SK-N-SH (cell line): ENCODE measurements at regions not wholly inside any gene's neighbourhood (a gene's known extent, or its start where the extent isn't known, plus 50 kb on each side); places are given as distances from the start of the nearest gene placed in this dataset.

Experiments
- CHD2 ChIP-seq: fragments of 150-350 bp; IDR thresholded peaks from 2 replicates; pipeline ENCODE4 v1.6.1; 2018; ENCODE audit warnings: low read length; ENCODE audit not compliant: partially characterized antibody
- CTCF ChIP-seq: fragments of 200-600 bp; sonication (generic); IDR thresholded peaks from 2 replicates; pipeline ENCODE4 v1.6.1; 2017; ENCODE audit warnings: antibody characterized with exemption, mild to moderate bottlenecking, moderate library complexity
- ELF1 ChIP-seq: IDR thresholded peaks from 2 replicates; pipeline ENCODE4 v1.4.0; 2012
- EP300 ChIP-seq, 2 experiments: IDR thresholded peaks; 2 replicates each; pipeline versions ENCODE4 v1.4.0 to v1.6.1; 2012; ENCODE audit warnings: borderline replicate concordance in 1 of 2, low read depth in 1 of 2, low read length in 1 of 2
- EZH2phosphoT487 ChIP-seq: fragments of 200-600 bp; sonication (generic); IDR thresholded peaks from 2 replicates; pipeline ENCODE4 v1.6.1; 2017; ENCODE audit warnings: low read depth, mixed run types, mild to moderate bottlenecking, antibody characterized with exemption, moderate library complexity, borderline replicate concordance
- FOXM1 ChIP-seq: IDR thresholded peaks from 2 replicates; pipeline ENCODE4 v1.4.0; 2012; ENCODE audit warnings: low read depth, mild to moderate bottlenecking
- JUND ChIP-seq: IDR thresholded peaks from 2 replicates; pipeline ENCODE4 v1.4.0; 2012
- POLR2AphosphoS5 ChIP-seq: IDR thresholded peaks from 2 replicates; pipeline ENCODE4 v1.6.1; 2012; ENCODE audit warnings: low read depth, low read length
- RAD21 ChIP-seq: IDR thresholded peaks from 2 replicates; pipeline ENCODE4 v1.6.1; 2012; ENCODE audit warnings: mild to moderate bottlenecking, low read length
- RFX5 ChIP-seq: IDR thresholded peaks from 2 replicates; pipeline ENCODE4 v1.6.1; 2012; ENCODE audit warnings: mild to moderate bottlenecking, improper control_type of control experiment, low read length
- SMC3 ChIP-seq: IDR thresholded peaks from 2 replicates; pipeline ENCODE4 v1.6.1; 2012; ENCODE audit warnings: low read depth, low read length, improper control_type of control experiment
- TAF1 ChIP-seq: IDR thresholded peaks from 2 replicates; pipeline ENCODE4 v1.6.1; 2012; ENCODE audit warnings: low read depth, mild to moderate bottlenecking, low read length, moderate library complexity, borderline replicate concordance
- YY1 ChIP-seq: IDR thresholded peaks from 2 replicates; pipeline ENCODE4 v1.4.0; 2012; ENCODE audit warnings: low read depth, mild to moderate bottlenecking

- no peak for TF ChIP-seq ELF1
- TF ChIP-seq EP300 (IDR thresholded peaks at IDR 0.05; ENCODE audit: borderline replicate concordance in 1 of 2, low read depth in 1 of 2, low read length in 1 of 2), result no peak
- TF ChIP-seq CHD2, result no peak
- no peak for TF ChIP-seq CTCF
- TF ChIP-seq TAF1, result no peak
- TF ChIP-seq EZH2phosphoT487, result no peak
- no peak for TF ChIP-seq RAD21
- no peak for TF ChIP-seq FOXM1
- no peak for TF ChIP-seq SMC3
- TF ChIP-seq RFX5, result no peak
- no peak for TF ChIP-seq YY1
- no peak for TF ChIP-seq POLR2AphosphoS5
- no peak for TF ChIP-seq JUND
Measured at GRCh38 chr12:105670672-105671071, 340.2 kb downstream of the C12orf75 start.
